Karpas-422 (cell line): ENCODE measurements at regions not wholly inside any gene's neighbourhood (a gene's known extent, or its start where the extent isn't known, plus 50 kb on each side); places are given as distances from the start of the nearest gene placed in this dataset.
"Not testable (repeated sequence)": the region's sequence is repeated elsewhere in the genome, so short reads cannot be mapped to it uniquely, and the experiment has no call there.

Experiments used
- DNase-seq: peaks from one replicate; pipeline ENCODE4 v3.0.0-alpha.2; 2015
- H2AFZ ChIP-seq: fragments of 200-600 bp; sonication (generic); 2 replicates; pipeline ENCODE4 v1.6.1; 2014; ENCODE audit warnings: antibody characterized with exemption, low read length, mixed read lengths
- H3K27ac ChIP-seq: fragments of 200-600 bp; sonication (generic); 2 replicates; pipeline ENCODE4 v1.5.1; 2014; ENCODE audit warnings: mild to moderate bottlenecking, low read length, moderate library complexity
- H3K27me3 ChIP-seq: fragments of 200-600 bp; sonication (generic); 2 replicates; pipeline ENCODE4 v1.6.1; 2014; ENCODE audit warnings: low read length, mixed read lengths
- H3K36me3 ChIP-seq: fragments of 200-600 bp; sonication (generic); 2 replicates; pipeline ENCODE4 v1.6.1; 2014; ENCODE audit warnings: low read length, mixed read lengths; ENCODE audit not compliant: insufficient read depth
- H3K4me1 ChIP-seq: fragments of 200-600 bp; sonication (generic); 2 replicates; pipeline ENCODE4 v1.6.1; 2014; ENCODE audit warnings: mild to moderate bottlenecking, low read length, mixed read lengths
- H3K4me2 ChIP-seq: fragments of 200-600 bp; sonication (generic); 2 replicates; pipeline ENCODE4 v1.6.1; 2014; ENCODE audit warnings: low read length, low read depth, mild to moderate bottlenecking; ENCODE audit not compliant: poor library complexity, severe bottlenecking
- H3K4me3 ChIP-seq: fragments of 200-600 bp; sonication (generic); 2 replicates; pipeline ENCODE4 v1.5.1; 2014; ENCODE audit warnings: mild to moderate bottlenecking, antibody characterized with exemption, low read length, mixed read lengths
- H3K79me2 ChIP-seq: fragments of 200-600 bp; sonication (generic); 2 replicates; pipeline ENCODE4 v1.6.1; 2014; ENCODE audit warnings: mild to moderate bottlenecking, low read length, mixed read lengths
- H3K9ac ChIP-seq: fragments of 200-600 bp; sonication (generic); 2 replicates; pipeline ENCODE4 v1.6.0; 2014; ENCODE audit warnings: low read length
- H3K9me2 ChIP-seq: fragments of 200-600 bp; sonication (generic), shearing (Covaris generic); replicated peaks from 2 replicates; pipeline ENCODE4 v1.6.0; 2014; ENCODE audit warnings: mild to moderate bottlenecking, low read length, moderate library complexity; ENCODE audit not compliant: insufficient read depth
- H3K9me3 ChIP-seq: fragments of 300-700, 200-600 bp; sonication (generic); 2 replicates; pipeline ENCODE4 v1.6.1; 2014; ENCODE audit warnings: low read length, mixed read lengths
- H4K20me1 ChIP-seq: fragments of 200-600 bp; sonication (generic); 2 replicates; pipeline ENCODE4 v1.6.1; 2014; ENCODE audit warnings: mild to moderate bottlenecking, antibody characterized with exemption, low read length, low read depth; ENCODE audit not compliant: insufficient read depth

DNA sequence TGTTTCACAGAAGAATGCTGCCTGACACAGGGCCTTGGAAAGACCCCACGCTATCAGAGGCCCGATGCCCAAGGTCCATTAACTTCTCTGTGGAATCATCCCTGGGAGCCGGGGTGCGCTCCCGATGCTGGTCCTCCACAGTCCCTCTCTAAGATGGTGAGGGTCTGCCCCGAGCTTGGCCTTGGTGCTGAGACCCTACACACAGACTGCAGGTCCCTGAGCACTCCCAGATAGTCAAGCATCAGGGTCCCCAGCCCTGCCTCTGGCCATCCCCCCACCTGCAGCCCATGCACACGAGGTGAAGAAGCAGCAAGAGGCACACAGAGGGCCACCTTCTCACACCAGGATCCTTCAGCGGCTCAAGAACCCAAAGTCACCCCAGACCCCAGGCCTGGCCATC is 263.3 kb downstream of the MYCN start:
- H3K9me3 ChIP-seq: no peaks in the 10 kb centered on the region
- no peaks in the 10 kb centered on the region for H3K36me3 ChIP-seq
- no peak overlapping the region for H3K27ac ChIP-seq
- no peaks in the 10 kb centered on the region for H3K4me1 ChIP-seq
- H3K27me3 ChIP-seq: no peaks in the 10 kb centered on the region
- no peaks in the 10 kb centered on the region for H3K79me2 ChIP-seq
- H3K4me2 ChIP-seq: no peak overlapping the region
- H2AFZ ChIP-seq: no peak overlapping the region
- no peaks in the 10 kb centered on the region for H4K20me1 ChIP-seq
- no peak overlapping the region for H3K4me3 ChIP-seq
- no peak overlapping the region for H3K9ac ChIP-seq
- no peaks in the 10 kb centered on the region for H3K9me2 ChIP-seq
- no peak for DNase-seq

DNA sequence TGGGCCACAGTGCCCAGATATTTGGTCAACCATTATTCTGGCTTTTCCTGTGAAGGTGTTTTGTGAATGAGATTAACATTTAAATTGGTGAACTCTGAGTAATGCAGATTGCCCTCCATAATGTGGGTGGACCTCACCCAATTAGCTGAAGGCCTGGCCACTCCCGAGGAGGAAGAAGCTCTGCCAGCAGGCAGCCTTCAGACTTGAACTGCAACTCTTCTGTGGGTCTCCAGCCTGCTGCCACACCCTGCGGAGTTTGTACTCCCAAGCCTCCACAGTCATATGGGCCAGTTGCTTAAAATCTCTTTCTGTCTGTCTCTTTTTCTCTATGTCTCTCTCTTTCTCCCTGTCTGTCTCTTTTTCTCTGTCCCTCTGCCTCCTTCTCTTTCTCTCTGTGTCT is 262.7 kb downstream of the MYCN start:
- no peak for DNase-seq
- H3K9ac ChIP-seq: no peak overlapping the region

GRCh38 chr2:16202266-16203020 is 262.1 kb downstream of the MYCN start:
- H3K27ac ChIP-seq: no peak overlapping the region
- no peak overlapping the region for H3K4me2 ChIP-seq
- H3K4me1 ChIP-seq: no peaks in the 10 kb centered on the region
- no peak overlapping the region for H2AFZ ChIP-seq
- H3K36me3 ChIP-seq: no peaks in the 10 kb centered on the region
- no peaks in the 10 kb centered on the region for H3K9me2 ChIP-seq
- no peak for DNase-seq
- H3K79me2 ChIP-seq: no peaks in the 10 kb centered on the region
- no peaks in the 10 kb centered on the region for H3K27me3 ChIP-seq
- no peaks in the 10 kb centered on the region for H3K9me3 ChIP-seq
- no peak overlapping the region for H3K4me3 ChIP-seq
- H4K20me1 ChIP-seq: no peaks in the 10 kb centered on the region
- no peak overlapping the region for H3K9ac ChIP-seq

More for the DNA sequence above, 262.7 kb downstream of the MYCN start:
- H3K27me3 ChIP-seq: no peaks in the 10 kb centered on the region
- H3K4me3 ChIP-seq: no peak overlapping the region
- H3K79me2 ChIP-seq: no peaks in the 10 kb centered on the region
- H3K27ac ChIP-seq: no peak overlapping the region
- no peaks in the 10 kb centered on the region for H3K9me3 ChIP-seq
- no peaks in the 10 kb centered on the region for H3K4me1 ChIP-seq
- no peaks in the 10 kb centered on the region for H3K36me3 ChIP-seq
- no peak overlapping the region for H2AFZ ChIP-seq
- H3K9me2 ChIP-seq: no peaks in the 10 kb centered on the region
- no peaks in the 10 kb centered on the region for H4K20me1 ChIP-seq
- no peak overlapping the region for H3K4me2 ChIP-seq

DNA sequence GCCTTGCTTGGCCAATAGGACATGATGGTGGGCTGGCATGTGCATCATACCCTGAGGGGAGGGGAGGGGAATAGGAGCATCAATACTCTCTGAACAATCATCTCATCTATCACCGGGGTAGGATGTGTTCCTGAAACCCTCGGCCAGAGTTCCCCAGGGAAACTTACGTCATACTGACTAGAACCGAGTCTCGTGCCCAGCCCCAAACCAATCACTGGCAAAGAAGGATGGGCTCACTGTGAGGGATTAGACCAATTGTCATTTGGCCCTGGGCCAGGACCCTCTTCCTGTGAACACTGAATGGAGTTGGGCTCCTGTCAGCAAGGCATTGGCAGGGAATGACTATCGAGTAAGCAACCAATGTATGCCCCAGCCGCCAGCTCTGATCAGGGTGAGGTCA is 261.5 kb downstream of the MYCN start:
- no peaks in the 10 kb centered on the region for H3K9me2 ChIP-seq
- no peaks in the 10 kb centered on the region for H4K20me1 ChIP-seq
- no peak for DNase-seq
- H3K27ac ChIP-seq: no peak overlapping the region
- H2AFZ ChIP-seq: no peak overlapping the region
- H3K79me2 ChIP-seq: no peaks in the 10 kb centered on the region
- no peaks in the 10 kb centered on the region for H3K4me1 ChIP-seq
- no peaks in the 10 kb centered on the region for H3K36me3 ChIP-seq
- no peak overlapping the region for H3K9ac ChIP-seq
- H3K4me2 ChIP-seq: no peak overlapping the region
- H3K4me3 ChIP-seq: no peak overlapping the region
- H3K27me3 ChIP-seq: no peaks in the 10 kb centered on the region
- no peaks in the 10 kb centered on the region for H3K9me3 ChIP-seq

DNA sequence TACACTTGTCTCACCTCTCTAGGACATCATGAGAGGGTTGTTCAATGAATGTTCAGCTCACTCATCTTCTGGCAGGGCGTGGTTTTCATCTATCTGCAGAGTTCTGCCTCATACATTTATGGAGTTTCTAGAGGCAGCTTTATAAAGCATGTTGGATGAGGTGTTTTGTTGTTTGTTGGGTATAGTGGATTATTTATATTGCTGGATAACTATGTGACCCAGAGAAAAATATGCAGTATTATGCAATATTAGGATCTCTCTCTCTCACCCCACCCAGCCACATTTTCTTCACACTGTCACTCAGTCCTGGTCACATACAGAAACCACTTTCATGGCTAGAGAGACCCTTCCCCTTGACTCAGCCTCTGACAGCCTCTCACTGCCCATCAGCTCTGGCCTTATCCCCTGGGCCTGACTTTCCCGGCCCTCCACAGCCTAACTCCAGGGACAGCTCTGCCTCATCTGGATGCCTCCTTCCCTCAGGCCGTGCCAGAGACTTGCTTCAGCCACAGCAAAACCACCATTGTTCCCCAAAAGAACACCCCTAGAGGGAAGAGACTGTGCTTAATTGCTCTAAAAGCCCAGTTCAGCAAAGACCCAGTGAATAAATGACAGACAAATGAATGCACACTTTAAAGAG is 260.3 kb downstream of the MYCN start:
- no peaks in the 10 kb centered on the region for H3K4me1 ChIP-seq
- no peaks in the 10 kb centered on the region for H3K36me3 ChIP-seq
- H3K79me2 ChIP-seq: no peaks in the 10 kb centered on the region
- no peaks in the 10 kb centered on the region for H3K9me2 ChIP-seq
- H3K9me3 ChIP-seq: no peaks in the 10 kb centered on the region
- H2AFZ ChIP-seq: no peak overlapping the region
- no peak overlapping the region for H3K4me3 ChIP-seq
- no peak overlapping the region for H3K4me2 ChIP-seq
- no peak for DNase-seq
- no peak overlapping the region for H3K27ac ChIP-seq
- H3K27me3 ChIP-seq: no peaks in the 10 kb centered on the region
- no peaks in the 10 kb centered on the region for H4K20me1 ChIP-seq
- H3K9ac ChIP-seq: no peak overlapping the region

- Histone ChIP-seq H3K27ac (no peak overlapping the region), H3K36me3 (no peaks in the 10 kb centered on the region), H3K79me2 (no peaks in the 10 kb centered on the region), H3K4me3 (no peak overlapping the region), H3K27me3 (no peaks in the 10 kb centered on the region), H4K20me1 (no peaks in the 10 kb centered on the region), H3K9me3 (no peaks in the 10 kb centered on the region), H3K4me1 (no peaks in the 10 kb centered on the region), H2AFZ (no peak overlapping the region), H3K9ac (no peak overlapping the region), H3K9me2 (no peaks in the 10 kb centered on the region), H3K4me2 (no peak overlapping the region)
- DNase-seq: no peak
Observed at GRCh38 chr2:16199882-16200553, 259.7 kb downstream of the MYCN start.

GRCh38 chr2:16199241-16199640 is 258.9 kb downstream of the MYCN start:
- H3K4me3 ChIP-seq, H3K9me3 ChIP-seq, H3K27me3 ChIP-seq, H3K79me2 ChIP-seq, H2AFZ ChIP-seq, H3K9ac ChIP-seq, H3K4me2 ChIP-seq, H3K36me3 ChIP-seq, H4K20me1 ChIP-seq, H3K9me2 ChIP-seq, DNase-seq, H3K27ac ChIP-seq, H3K4me1 ChIP-seq: not testable (repeated sequence)

GRCh38 chr2:16198166-16198912 is 258.0 kb downstream of the MYCN start:
- no peak for DNase-seq
- no peaks in the 10 kb centered on the region for H3K27me3 ChIP-seq
- H3K27ac ChIP-seq: no peak overlapping the region
- H3K4me3 ChIP-seq: no peak overlapping the region
- no peak overlapping the region for H3K4me2 ChIP-seq
- no peaks in the 10 kb centered on the region for H4K20me1 ChIP-seq
- no peaks in the 10 kb centered on the region for H3K79me2 ChIP-seq
- no peaks in the 10 kb centered on the region for H3K9me2 ChIP-seq
- no peaks in the 10 kb centered on the region for H3K4me1 ChIP-seq
- H3K36me3 ChIP-seq: no peaks in the 10 kb centered on the region
- H2AFZ ChIP-seq: no peak overlapping the region
- no peak overlapping the region for H3K9ac ChIP-seq
- no peaks in the 10 kb centered on the region for H3K9me3 ChIP-seq
